ENCODE measurements at regions not wholly inside any gene's neighbourhood (a gene's known extent, or its start where the extent isn't known, plus 50 kb on each side); places are given as distances from the start of the nearest gene placed in this dataset.

GRCh38 chr9:90256345-90256744 lies 386.3 kb downstream of the DIRAS2 start:
- TF ChIP-seq, protein P1, sequence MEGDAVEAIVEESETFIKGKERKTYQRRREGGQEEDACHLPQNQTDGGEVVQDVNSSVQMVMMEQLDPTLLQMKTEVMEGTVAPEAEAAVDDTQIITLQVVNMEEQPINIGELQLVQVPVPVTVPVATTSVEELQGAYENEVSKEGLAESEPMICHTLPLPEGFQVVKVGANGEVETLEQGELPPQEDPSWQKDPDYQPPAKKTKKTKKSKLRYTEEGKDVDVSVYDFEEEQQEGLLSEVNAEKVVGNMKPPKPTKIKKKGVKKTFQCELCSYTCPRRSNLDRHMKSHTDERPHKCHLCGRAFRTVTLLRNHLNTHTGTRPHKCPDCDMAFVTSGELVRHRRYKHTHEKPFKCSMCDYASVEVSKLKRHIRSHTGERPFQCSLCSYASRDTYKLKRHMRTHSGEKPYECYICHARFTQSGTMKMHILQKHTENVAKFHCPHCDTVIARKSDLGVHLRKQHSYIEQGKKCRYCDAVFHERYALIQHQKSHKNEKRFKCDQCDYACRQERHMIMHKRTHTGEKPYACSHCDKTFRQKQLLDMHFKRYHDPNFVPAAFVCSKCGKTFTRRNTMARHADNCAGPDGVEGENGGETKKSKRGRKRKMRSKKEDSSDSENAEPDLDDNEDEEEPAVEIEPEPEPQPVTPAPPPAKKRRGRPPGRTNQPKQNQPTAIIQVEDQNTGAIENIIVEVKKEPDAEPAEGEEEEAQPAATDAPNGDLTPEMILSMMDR (IDR thresholded peaks at IDR 0.05; ENCODE audit: low read depth, low read length), result no peak
- no peak for DNase-seq (ENCODE audit: low read depth in 2 of 2)
- no peak overlapping the region for H3K4me3 ChIP-seq (replicated peaks in 1 of 2; ENCODE audit: low read depth in 2 of 2, low read length in 2 of 2)

- TF ChIP-seq, protein P1 (IDR thresholded peaks at IDR 0.05; ENCODE audit: low read depth, low read length), result no peak
- H3K4me3 ChIP-seq (replicated peaks in 1 of 2; ENCODE audit: low read depth in 2 of 2, low read length in 2 of 2), result no peak overlapping the region
- no peak for DNase-seq (ENCODE audit: low read depth in 2 of 2)
Observed at GRCh38 chr9:90259311-90260246, 383.0 kb downstream of the DIRAS2 start.

GRCh38 chr9:90261698-90262097 lies 380.9 kb downstream of the DIRAS2 start:
- TF ChIP-seq, protein P1 (IDR thresholded peaks at IDR 0.05; ENCODE audit: low read depth, low read length), result no peak
- no peak for DNase-seq (ENCODE audit: low read depth in 2 of 2)
- H3K4me3 ChIP-seq (replicated peaks in 1 of 2; ENCODE audit: low read depth in 2 of 2, low read length in 2 of 2), result no peak overlapping the region

- H3K4me3 ChIP-seq (replicated peaks in 1 of 2; ENCODE audit: low read depth in 2 of 2, low read length in 2 of 2), result no peak overlapping the region
- no peak for DNase-seq (ENCODE audit: low read depth in 2 of 2)
- TF ChIP-seq, protein P1 (IDR thresholded peaks at IDR 0.05; ENCODE audit: low read depth, low read length), result no peak
Observed at GRCh38 chr9:90268613-90269012, 374.0 kb downstream of the DIRAS2 start.

DNA sequence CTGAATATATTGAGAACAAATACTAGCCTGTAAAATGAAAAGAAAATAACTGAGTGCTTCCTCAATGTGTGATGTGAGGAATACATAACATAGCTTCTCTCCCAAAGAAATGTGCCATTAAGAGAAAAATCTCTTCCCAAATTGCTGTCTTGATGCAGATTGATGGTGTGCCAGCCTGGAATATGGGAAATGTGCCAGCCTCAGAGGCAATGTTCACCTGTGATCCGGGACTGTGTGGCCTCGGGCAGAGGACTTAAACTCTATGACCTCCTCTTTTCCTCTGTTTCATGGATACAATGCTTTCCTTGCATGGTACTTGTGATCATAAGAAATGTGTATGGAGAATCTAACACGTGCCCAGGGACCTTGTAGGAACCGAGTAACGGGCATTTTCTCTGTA lies 370.9 kb downstream of the DIRAS2 start:
- DNase-seq (ENCODE audit: low read depth in 2 of 2), result no peak
- H3K4me3 ChIP-seq (replicated peaks in 1 of 2; ENCODE audit: low read depth in 2 of 2, low read length in 2 of 2), result no peak overlapping the region
- TF ChIP-seq, protein P1 (IDR thresholded peaks at IDR 0.05; ENCODE audit: low read depth, low read length), result no peak

GRCh38 chr9:90274725-90275124 lies 367.9 kb downstream of the DIRAS2 start:
- DNase-seq (ENCODE audit: low read depth in 2 of 2), result no peak
- no peak overlapping the region for H3K4me3 ChIP-seq (replicated peaks in 1 of 2; ENCODE audit: low read depth in 2 of 2, low read length in 2 of 2)
- TF ChIP-seq, protein P1 (IDR thresholded peaks at IDR 0.05; ENCODE audit: low read depth, low read length), result no peak
